Sigmoid colon (tissue), 4 donors: ENCODE measurements at regions not wholly inside any gene's neighbourhood (a gene's known extent, or its start where the extent isn't known, plus 50 kb on each side); places are given as distances from the start of the nearest gene placed in this dataset.

ENCODE experiments used
- EP300 ChIP-seq, 4 donors: sonication (generic); formaldehyde crosslinking; IDR thresholded peaks; one replicate each; pipeline ENCODE4 v1.6.1; 2017; ENCODE audit warnings: antibody characterized with exemption in 4 of 4
- POLR2A ChIP-seq, 2 donors: fragments of 450-650 bp; IDR thresholded peaks; one replicate each; pipeline ENCODE4 v1.6.1; 2016; ENCODE audit warnings: antibody characterized with exemption in 2 of 2, mild to moderate bottlenecking in 2 of 2, moderate library complexity in 2 of 2
- POLR2AphosphoS5 ChIP-seq, 4 donors: sonication (generic); formaldehyde crosslinking; IDR thresholded peaks; one replicate each; pipeline ENCODE4 v1.6.1; 2017; ENCODE audit warnings: antibody characterized with exemption in 4 of 4
- TF ChIP-seq, protein P1 (sequence below), 4 experiments: fragments of 450-650 bp in 3 of 4; fragments of 200-600 bp in 1 of 4; IDR thresholded peaks; one replicate each; pipeline ENCODE4 v1.5.1; 2016 to 2019; ENCODE audit warnings: antibody characterized with exemption in 4 of 4, mild to moderate bottlenecking in 3 of 4, moderate library complexity in 2 of 4

DNA sequence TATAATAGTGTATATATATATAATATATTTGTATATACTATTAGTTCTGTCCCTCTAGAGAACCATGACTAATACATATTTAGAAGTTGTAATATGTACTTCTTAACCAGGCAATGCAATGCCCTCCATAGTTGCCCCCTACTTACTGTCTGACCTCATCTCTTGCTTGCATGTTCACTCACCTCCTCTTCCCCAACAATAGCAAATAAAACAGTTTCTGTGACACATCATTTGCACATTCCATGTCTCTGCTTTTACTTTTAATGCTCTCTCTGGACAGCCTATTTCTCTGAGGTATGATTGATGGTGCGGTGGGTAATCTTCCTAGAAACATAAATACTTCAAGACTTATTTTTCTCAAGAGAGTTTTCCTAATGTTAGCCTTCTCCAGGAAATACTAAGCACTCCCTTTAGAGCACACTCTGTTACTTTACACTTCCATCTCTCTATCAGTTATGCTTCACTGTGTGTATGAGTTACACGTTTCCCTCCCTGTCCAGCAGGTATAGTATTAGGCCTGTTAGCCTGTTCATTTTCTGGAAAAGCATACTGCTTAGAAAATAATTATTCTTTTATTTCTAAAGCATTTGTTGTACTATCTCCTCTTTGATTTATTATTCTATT is 295.6 kb upstream of the LRATD1 start:
- TF ChIP-seq, protein P1, sequence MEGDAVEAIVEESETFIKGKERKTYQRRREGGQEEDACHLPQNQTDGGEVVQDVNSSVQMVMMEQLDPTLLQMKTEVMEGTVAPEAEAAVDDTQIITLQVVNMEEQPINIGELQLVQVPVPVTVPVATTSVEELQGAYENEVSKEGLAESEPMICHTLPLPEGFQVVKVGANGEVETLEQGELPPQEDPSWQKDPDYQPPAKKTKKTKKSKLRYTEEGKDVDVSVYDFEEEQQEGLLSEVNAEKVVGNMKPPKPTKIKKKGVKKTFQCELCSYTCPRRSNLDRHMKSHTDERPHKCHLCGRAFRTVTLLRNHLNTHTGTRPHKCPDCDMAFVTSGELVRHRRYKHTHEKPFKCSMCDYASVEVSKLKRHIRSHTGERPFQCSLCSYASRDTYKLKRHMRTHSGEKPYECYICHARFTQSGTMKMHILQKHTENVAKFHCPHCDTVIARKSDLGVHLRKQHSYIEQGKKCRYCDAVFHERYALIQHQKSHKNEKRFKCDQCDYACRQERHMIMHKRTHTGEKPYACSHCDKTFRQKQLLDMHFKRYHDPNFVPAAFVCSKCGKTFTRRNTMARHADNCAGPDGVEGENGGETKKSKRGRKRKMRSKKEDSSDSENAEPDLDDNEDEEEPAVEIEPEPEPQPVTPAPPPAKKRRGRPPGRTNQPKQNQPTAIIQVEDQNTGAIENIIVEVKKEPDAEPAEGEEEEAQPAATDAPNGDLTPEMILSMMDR (IDR thresholded peaks at IDR 0.05) = no peak
- no peak for TF ChIP-seq POLR2A (IDR thresholded peaks at IDR 0.05)
- TF ChIP-seq POLR2AphosphoS5 (IDR thresholded peaks at IDR 0.05) = no peak
- no peak for TF ChIP-seq EP300 (IDR thresholded peaks at IDR 0.05)
